SK-N-MC (cell line): ENCODE measurements at regions not wholly inside any gene's neighbourhood (a gene's known extent, or its start where the extent isn't known, plus 50 kb on each side); places are given as distances from the start of the nearest gene placed in this dataset.

ENCODE experiments used
- DNase-seq: peaks from one replicate; pipeline ENCODE4 v3.0.0-alpha.2; 2011; ENCODE audit warnings: low read depth, low spot score
- H3K27ac ChIP-seq: fragments of 200-600 bp; sonication (generic); 2 replicates; pipeline ENCODE4 v1.5.1; 2016; ENCODE audit warnings: mixed run types
- H3K36me3 ChIP-seq: fragments of 200-600 bp; sonication (generic); 2 replicates; pipeline ENCODE4 v1.6.1; 2017; ENCODE audit warnings: antibody characterized with exemption, low read length, mixed read lengths; ENCODE audit not compliant: insufficient read depth
- H3K4me3 ChIP-seq: fragments of 200-600 bp; sonication (generic); 2 replicates; pipeline ENCODE4 v1.5.1; 2016
- H3K9ac ChIP-seq: fragments of 200-600 bp; sonication (generic); 2 replicates; pipeline ENCODE4 v1.8.0; 2017; ENCODE audit warnings: mixed run types, mixed read lengths; ENCODE audit not compliant: insufficient read length
- H3K9me3 ChIP-seq: fragments of 200-600 bp; sonication (generic); 2 replicates; pipeline ENCODE4 v1.6.1; 2017; ENCODE audit warnings: low read depth, mild to moderate bottlenecking, antibody characterized with exemption, low read length, moderate library complexity, mixed read lengths
- EZH2 ChIP-seq: fragments of 200-600 bp; sonication (generic); IDR thresholded peaks from one replicate; pipeline ENCODE4 v1.6.1; 2017; ENCODE audit warnings: antibody characterized with exemption
- FOXP2 ChIP-seq: optimal IDR thresholded peaks from 2 replicates; pipeline ENCODE3; 2011; ENCODE audit warnings: mild to moderate bottlenecking, moderate library complexity; ENCODE audit not compliant: insufficient read depth; ENCODE audit errors: extremely low read length, control extremely low read depth
- POLR2AphosphoS5 ChIP-seq: IDR thresholded peaks from 2 replicates; pipeline ENCODE4 v1.6.1; 2012; ENCODE audit warnings: mild to moderate bottlenecking, low read depth, low read length, borderline replicate concordance

DNA sequence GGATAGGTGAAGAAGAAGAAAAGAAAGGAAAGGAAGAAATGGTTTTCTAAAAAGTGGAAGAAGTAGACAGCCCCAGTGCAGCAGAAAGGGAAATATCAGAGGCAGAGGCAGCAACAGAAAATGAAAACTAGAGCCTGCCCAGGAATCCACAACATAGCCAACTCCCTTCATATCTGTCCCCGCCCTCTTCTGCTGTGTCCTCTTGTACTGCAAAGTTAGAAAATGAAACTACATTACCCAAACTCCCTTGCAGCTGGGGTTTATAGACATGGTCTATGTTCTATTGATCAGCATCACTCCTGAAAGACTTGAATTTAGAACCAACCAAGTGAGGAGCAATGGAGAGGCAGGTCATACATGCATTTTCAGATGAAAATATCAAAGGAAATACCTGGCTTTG lies 200.5 kb upstream of the PHACTR1 start:
- no peak for DNase-seq
- Histone ChIP-seq H3K9me3 (no peaks in the 10 kb centered on the region), H3K27ac (no peak overlapping the region), H3K9ac (no peak overlapping the region), H3K4me3 (no peak overlapping the region), H3K36me3 (no peaks in the 10 kb centered on the region)
- TF ChIP-seq EZH2 (no peak), POLR2AphosphoS5 (no peak), FOXP2 (no peak)

GRCh38 chr6:12522347-12522746 lies 194.2 kb upstream of the PHACTR1 start:
- no peaks in the 10 kb centered on the region for H3K9me3 ChIP-seq
- no peaks in the 10 kb centered on the region for H3K36me3 ChIP-seq
- TF ChIP-seq POLR2AphosphoS5 (no peak), FOXP2 (no peak), EZH2 (no peak)
- H3K9ac ChIP-seq = no peak overlapping the region
- no peak overlapping the region for H3K4me3 ChIP-seq
- no peak for DNase-seq
- H3K27ac ChIP-seq = no peak overlapping the region

- no peak for DNase-seq
- Histone ChIP-seq H3K9me3 (no peaks in the 10 kb centered on the region), H3K4me3 (no peak overlapping the region), H3K9ac (no peak overlapping the region), H3K36me3 (no peaks in the 10 kb centered on the region), H3K27ac (no peak overlapping the region)
- TF ChIP-seq FOXP2 (no peak), EZH2 (no peak), POLR2AphosphoS5 (no peak)
Observed at GRCh38 chr6:12523726-12524125, 192.8 kb upstream of the PHACTR1 start.

DNA sequence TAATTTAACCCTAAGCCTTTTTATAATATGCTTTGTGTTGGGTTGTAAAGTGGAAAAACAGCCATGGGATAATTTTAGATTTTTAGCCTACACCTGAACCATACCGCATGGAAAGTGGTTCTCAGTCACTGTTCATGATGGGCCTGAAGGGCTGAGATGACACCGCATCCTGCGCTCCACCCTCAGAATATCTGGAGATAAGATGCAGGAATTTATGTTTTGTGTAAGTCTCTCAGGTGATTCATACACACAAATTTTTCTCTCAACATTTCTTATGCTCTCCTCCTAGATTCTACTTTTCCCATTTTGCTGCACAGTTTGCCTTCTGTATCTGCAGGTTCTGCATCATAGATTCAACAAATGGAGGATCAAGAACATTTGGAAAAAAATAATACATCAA lies 191.3 kb upstream of the PHACTR1 start:
- Histone ChIP-seq H3K9ac (no peak overlapping the region), H3K36me3 (no peaks in the 10 kb centered on the region), H3K9me3 (no peaks in the 10 kb centered on the region), H3K4me3 (no peak overlapping the region), H3K27ac (no peak overlapping the region)
- no peak for DNase-seq
- TF ChIP-seq EZH2 (no peak), FOXP2 (no peak), POLR2AphosphoS5 (no peak)

GRCh38 chr6:12527339-12527738 lies 189.2 kb upstream of the PHACTR1 start:
- H3K27ac ChIP-seq = no peak overlapping the region
- TF ChIP-seq POLR2AphosphoS5 (no peak), FOXP2 (no peak), EZH2 (no peak)
- no peak for DNase-seq
- H3K4me3 ChIP-seq = no peak overlapping the region
- H3K9me3 ChIP-seq = no peaks in the 10 kb centered on the region
- H3K36me3 ChIP-seq = no peaks in the 10 kb centered on the region
- H3K9ac ChIP-seq = no peak overlapping the region

DNA sequence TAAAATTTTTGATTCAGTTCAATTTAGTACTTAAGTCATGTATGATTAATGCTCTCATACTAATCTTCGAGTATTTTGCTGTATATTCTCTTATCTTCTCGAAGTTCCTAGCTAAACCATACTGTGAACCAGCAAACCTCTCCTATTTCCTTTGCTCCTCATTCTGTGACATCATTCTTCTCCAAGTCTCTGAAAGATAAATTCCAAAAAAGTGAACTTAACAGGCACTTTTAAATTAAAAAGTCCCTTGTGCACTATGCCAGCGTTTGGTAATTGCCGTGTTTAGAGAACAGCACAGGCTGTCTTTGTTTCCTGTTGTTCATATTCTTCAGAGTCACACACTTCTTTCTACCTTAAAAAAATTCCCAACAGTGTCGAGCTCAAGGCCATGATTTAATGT lies 188.4 kb upstream of the PHACTR1 start:
- Histone ChIP-seq H3K27ac (no peak overlapping the region), H3K36me3 (no peaks in the 10 kb centered on the region), H3K9me3 (no peaks in the 10 kb centered on the region), H3K9ac (no peak overlapping the region), H3K4me3 (no peak overlapping the region)
- TF ChIP-seq EZH2 = no peak
- no peak for TF ChIP-seq FOXP2
- no peak for TF ChIP-seq POLR2AphosphoS5
- DNase-seq = no peak

DNA sequence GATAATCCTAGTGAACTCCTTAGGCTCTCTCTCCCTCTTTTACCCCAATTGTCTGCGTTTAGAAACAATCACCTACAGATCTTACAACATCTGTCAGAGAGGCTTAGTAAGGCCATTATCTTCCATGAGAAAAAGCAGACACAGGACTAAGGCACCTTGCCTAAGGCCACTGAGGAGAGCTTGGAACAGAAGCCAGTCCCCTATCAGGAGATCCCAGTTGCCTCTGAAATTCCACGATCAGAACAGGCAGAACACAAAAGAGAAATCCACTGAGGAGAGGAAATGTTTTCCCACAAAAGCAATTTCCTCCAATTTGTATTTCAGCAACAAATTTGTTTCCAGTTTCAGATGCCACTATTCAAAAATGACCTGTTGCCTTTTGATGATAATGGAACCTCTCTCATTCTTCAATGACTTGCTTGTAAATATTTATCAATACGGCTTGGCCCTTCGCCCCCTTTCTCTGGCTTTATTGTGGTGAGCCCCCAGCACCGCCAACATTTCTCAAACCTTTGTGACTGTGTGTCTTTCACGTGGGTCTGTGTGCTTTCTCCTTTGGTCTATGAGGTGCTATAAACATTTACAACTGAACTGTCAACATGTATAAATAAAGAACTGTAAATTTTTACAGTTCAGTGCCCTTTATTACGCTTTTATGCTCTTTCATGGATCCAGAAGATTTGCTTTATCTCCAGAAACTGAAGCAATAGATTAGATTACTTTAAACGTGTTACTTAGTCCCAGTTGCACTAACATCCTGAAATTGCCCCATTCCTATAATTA lies 187.8 kb upstream of the PHACTR1 start:
- Histone ChIP-seq H3K9ac (no peak overlapping the region), H3K36me3 (no peaks in the 10 kb centered on the region), H3K27ac (no peak overlapping the region), H3K4me3 (no peak overlapping the region), H3K9me3 (no peaks in the 10 kb centered on the region)
- DNase-seq = no peak
- no peak for TF ChIP-seq FOXP2
- no peak for TF ChIP-seq POLR2AphosphoS5
- TF ChIP-seq EZH2 = no peak

- DNase-seq = no peak
- Histone ChIP-seq H3K36me3 (no peaks in the 10 kb centered on the region), H3K9me3 (no peaks in the 10 kb centered on the region), H3K27ac (no peak overlapping the region), H3K4me3 (no peak overlapping the region), H3K9ac (no peak overlapping the region)
- TF ChIP-seq EZH2 = no peak
- no peak for TF ChIP-seq FOXP2
- TF ChIP-seq POLR2AphosphoS5 = no peak
Observed at GRCh38 chr6:12529364-12530019, 187.1 kb upstream of the PHACTR1 start.
